NCI-H446 (cell line): ENCODE measurements at regions not wholly inside any gene's neighbourhood (a gene's known extent, or its start where the extent isn't known, plus 50 kb on each side); places are given as distances from the start of the nearest gene placed in this dataset.

ENCODE experiments used
- DNase-seq, 2 experiments: peaks; one replicate each; lab custom pipeline; 2025; lab: John Stamatoyannopoulos, UW

DNA sequence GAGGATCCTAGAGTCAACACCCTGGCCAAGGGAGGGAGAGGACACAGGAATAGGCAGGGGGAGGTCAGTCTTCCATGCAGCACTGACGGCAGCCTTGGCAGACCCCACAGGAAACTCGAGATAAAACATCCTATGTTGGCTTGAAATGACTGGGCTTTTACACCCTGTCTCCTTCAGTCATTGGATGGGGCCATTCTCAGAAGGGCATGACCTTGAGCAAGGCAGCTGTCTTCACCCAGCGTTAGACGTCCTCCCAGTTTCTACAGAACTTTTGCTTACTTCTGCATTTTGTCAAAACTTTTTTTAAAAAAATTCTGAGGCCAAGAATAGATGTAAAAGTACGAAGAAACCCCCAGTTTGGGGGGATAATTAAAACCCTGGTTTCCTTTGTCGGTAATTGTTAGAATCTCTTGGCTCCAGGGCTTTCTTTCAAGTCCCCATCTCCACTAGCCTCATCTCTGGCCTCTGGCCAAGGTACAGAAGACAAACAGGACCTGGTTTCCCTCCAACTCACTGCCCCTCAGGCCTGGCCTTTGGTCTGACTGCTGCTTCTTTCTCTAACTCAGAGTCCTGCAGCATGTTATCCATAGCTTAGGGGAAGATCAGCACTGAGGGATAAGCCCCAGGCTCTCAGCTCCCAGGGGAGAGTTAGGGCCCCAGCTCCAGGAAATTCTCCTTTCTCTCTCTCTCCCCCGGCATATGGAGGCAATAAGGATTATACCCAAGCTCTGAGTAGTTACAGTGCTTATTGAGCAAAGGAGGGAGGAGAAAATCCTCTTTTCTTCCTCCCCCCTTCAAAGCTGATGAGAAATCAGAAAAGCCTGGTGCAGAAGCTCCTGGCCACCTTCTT lies 51.6 kb upstream of the KCND3 start:
- peak in 1 of 2 experiments; percentile 46 for DNase-seq

- no peak for DNase-seq
These were observed 54.4 kb upstream of the KCND3 start for GRCh38 chr1:112043901-112044300.

- DNase-seq: no peak
These were observed 55.3 kb upstream of the KCND3 start for GRCh38 chr1:112044745-112045144.

DNA sequence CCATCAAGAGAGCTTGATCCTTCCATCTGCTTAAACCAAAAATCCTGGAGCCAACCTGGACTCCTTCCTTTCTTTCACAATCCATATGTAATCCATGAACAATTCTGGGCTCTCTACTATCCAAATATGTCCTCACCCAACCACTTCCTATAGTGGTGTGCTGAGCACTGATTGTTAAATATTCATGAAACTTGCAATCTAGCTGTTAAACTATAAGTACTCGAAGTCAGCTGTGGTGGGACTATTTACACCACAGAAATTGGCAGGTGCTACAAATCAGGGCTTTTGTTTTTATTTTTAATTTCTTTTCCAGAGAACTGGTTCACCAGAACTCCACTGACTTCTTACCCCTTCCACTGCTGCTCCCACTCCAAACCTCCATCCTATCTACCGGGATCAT lies 57.2 kb upstream of the KCND3 start:
- DNase-seq: no peak

DNA sequence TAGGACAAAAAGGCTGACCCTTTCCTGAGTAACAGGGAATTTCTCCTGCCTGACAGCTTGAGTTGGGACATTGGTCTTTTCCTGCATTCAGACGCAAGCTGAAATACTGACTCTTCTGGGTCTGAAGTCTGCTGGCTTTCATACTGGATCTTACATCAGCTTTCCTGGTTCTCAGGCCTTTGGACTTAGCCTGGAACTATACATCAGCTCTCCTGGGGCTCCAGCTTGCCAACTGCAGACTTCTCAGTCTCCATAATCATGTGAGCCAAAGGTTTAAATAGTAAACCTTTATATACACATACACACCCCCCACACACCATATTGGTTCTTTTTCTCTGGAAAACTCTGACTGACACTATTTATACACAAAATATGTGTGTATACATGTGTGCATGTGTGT lies 59.0 kb upstream of the KCND3 start:
- no peak for DNase-seq

- peak in 1 of 2 experiments; percentile 30 for DNase-seq
These were observed 65.0 kb upstream of the KCND3 start for GRCh38 chr1:112054510-112054909.

DNA sequence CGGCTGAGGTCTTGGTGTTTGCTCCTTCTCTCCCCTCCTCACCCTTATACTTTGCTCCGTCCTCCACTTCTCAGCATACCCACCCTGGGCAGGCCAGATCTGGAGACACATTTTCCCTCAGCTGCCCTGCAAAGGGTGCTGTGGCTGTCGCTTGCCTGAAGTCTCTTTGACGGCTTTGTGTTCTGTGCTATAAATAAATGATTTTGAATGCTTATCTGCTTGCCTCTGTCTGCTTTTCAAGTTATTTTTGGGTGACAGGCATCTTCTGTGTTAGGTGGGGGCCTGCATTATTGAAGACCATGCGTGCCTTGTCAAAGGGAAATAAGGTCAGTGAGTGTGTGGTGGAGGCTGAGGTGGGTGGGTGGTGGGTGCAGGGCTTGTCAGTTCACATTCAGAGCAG lies 66.9 kb upstream of the KCND3 start:
- no peak for DNase-seq

DNA sequence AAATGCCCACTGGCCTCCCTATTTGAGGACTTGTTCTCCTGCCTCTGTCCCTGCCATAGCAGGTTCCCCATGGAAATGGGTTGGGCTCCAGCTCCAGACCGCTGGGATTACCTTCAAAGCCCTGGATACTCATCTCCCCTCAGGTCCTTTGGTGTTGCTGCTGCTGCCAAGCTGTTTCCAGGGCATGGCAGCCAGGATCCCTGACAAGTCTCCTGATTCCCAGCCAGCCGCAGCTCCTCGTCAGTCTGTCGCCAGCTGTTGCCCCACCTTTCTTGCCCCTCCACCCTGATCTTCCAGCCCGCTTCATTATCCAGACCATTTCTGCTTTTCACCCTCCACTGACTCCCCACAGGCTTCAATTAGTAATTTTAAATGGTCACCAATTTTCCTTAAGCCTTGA lies 68.3 kb upstream of the KCND3 start:
- DNase-seq: peak; percentile 53 to 81

GRCh38 chr1:112058815-112059450 lies 69.5 kb upstream of the KCND3 start:
- no peak for DNase-seq

DNA sequence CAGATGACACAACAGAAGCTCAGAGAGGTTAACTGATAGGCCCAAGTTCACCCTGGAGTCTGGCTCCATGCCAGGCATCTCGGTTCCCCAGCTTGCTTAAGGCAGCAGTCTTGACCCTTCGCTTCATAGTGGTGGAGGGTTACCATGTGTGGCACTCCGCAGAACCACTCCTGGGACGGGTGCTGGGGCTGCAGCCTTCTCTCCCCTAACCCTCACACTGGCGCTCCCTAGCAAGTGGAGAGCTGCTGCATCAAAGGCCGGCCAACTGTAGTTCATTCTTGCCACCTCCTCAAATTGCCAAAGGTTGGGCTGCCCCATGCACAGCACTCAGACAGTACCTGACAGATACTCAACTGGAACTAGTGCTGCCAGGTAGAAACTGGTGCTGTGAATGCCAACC lies 70.2 kb upstream of the KCND3 start:
- no peak for DNase-seq

DNA sequence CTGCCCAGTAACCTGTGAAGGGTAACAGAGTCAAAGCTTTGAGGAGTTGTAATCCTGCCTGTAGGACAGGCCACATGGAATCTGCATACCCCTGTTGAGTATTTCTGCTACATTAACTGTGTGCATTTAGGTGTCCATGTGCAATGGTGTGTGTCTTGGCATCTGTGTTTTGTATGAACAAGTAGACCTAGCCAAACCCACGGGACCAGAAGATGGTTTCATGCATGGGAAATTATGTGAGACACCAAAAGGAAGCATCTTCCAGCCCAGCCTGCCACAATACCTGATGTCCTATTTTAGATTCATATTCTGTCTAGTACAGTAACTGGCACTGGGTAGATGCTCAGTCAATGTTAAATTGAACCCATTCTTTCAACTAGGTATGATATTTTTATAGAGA lies 70.8 kb upstream of the KCND3 start:
- DNase-seq: peak; percentile 47 to 72

DNA sequence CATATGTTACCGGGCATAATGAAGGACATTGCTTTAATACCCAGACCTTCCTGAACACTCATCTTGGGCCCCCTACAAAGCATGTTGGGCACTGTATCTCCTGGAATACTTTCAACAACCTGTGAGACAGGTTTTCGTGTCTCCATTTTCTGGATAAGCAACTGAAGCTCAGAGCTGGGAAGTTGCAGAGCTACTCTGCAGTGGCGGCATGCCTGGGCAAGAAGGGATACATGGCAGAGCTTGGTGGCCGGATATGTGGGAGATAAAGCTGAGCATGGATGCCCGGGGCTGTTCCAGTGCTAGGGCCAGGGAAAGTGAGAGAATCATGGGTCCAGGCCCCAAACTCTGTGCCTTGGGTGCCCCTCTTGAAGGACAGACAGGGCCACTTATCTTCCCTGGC lies 71.6 kb upstream of the KCND3 start:
- no peak for DNase-seq

GRCh38 chr1:112061901-112062320 lies 72.4 kb upstream of the KCND3 start:
- DNase-seq: peak in 1 of 2 experiments; percentile 51

DNA sequence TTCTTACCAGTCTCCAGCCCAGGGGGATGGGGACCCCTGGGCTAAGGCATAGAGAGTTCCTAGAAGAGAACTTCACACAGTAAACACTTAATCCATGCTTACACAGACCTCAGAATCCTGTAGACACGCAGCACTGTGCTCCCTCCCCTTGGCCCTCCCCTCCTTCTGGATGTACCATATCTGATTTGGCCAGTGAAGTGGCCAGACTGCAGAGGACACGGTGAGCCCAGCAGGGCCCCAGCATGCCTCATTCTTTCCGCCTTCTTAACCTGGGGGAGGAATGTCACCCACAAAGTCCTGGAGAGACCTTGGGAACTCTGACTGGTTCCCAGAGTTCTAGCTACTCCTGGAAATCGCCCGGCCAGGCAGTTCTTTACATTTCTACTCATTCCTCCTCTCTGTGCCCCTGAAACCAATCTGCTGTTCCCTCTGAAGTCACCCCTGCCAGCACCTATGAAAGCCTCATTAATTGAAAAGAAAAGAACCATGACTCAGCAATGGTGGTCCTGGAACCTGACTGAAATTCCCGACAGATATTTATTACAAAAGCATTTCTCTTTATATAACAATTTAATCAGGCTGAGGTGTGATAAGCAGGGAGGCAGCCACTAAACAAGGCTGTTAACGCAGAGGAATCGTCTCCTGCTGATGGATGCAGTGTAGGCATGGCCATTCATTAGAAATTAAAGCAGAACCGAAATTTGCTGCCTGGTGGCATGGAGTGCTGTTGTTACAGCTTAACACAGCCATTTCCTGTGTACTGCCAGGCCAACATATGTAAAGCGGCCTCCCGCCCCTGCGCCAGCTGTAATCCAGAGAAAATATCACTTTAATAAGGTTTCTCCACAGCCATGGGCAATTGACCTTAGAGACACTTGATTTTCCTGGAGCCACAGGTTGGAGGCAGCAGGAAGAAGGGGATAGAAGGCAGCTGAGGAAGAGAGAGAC lies 74.6 kb upstream of the KCND3 start:
- no peak for DNase-seq

GRCh38 chr1:112067989-112068388 lies 78.5 kb upstream of the KCND3 start:
- no peak for DNase-seq

DNA sequence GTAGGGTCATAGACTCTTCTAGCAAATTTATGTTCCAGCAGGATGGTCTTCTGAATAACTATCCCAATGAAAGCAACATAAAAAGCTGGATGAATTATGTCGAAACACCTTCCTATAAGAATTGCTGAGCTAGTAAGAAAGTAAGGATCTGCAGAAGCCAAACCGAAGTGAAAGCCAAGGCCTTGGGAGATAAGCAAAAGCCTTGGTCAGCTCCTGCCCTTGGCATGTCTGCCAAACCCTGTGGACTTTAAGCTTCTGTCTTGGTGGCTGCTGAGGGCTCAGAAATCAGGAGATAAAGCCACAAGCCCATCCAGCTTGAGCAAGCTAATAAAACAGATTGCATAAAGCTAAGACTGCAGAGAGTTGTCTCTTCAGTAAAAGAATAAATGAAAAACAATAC lies 81.2 kb upstream of the KCND3 start:
- no peak for DNase-seq

DNA sequence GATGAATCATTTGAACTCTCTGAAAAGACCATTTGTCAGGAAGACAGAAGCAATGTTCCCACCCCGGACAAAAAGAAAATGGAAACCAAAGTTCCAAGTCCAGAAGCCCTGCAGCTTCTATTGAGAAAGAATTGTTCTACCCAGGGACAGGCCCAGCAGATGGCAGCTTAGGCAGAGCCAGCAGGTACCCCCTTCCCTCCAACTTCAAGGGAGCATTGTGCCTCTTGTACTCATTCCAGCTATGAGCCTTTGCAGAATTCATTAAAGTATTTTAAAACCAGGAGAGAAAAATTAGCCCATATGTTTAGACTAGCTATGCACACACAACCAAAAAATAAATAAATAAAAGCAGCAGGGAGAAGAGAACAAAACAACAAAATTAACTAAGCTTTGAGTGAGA lies 85.2 kb upstream of the KCND3 start:
- peak in 1 of 2 experiments; percentile 19 for DNase-seq

GRCh38 chr1:112075566-112075965 lies 86.1 kb upstream of the KCND3 start:
- no peak for DNase-seq

DNA sequence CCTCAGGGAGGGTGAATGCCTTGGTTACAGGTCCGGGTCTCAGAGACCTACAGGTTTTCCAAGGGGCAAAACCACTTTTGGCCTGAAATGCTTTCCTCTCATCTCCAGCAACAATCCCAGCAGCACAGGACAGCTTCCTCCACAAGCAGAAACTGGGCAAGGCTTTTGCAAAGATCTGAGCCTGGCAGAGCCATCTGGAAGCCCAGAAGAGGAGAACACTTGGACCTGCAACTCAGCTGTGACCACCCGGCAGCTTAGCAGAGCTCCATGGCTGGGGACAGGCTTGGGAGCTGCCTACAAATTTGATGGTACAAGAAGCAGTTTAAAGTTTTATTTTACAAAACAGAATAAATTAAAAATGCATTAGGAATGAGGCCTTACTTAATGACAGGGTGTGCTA lies 90.0 kb upstream of the KCND3 start:
- no peak for DNase-seq

- no peak for DNase-seq
These were observed 94.0 kb upstream of the KCND3 start for GRCh38 chr1:112083487-112083886.

DNA sequence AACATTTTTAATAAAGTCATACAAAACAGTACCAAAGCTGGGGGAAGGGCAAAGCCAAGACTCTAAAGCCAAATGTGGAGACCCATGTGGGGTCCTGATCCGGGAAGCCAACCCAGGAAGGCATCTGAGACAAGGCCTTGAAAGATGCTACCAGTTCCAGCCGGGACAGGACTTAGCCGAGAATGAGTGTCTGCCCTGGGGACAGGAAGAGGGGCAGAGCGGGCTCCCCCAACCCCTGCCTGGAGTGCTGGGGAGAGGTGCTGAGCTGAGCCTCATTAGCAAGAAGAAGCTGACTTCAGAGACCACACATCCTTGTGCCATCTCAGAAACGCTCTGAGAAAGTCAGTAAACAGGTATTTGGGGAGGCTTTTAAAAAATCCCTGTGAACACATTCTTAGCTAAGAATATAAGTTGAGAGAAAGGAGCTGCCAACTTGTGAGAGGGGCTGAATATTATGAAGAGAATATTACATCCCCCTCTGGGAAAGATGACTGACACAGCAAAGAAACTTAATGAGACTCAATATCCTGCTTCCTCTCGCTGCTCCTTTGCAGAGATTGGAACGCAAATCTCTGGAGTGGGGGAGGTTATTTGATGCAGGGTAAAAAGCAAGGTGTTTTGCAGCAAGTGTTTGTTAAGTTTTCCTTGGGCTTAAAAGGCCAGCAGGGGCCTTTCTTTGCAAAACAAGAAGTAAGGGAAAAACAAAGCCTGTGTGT lies 103.3 kb upstream of the KCND3 start:
- no peak for DNase-seq

DNA sequence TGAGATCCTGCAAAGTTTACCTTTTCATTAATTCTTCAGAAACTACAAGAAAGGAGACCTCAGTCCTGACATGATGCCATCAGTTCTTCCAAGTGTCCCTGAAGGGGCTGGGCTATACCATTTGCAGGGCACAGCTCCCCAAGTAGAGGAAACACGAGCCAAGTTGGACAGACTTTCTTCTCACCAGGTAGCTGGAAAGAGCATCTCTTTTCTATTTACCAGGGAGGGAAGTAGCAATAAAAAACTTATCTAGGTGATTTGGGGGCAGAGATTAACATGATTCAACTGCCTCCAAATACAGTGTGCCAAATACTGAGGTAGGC lies 103.9 kb upstream of the KCND3 start:
- peak in 1 of 2 experiments; percentile 23 for DNase-seq
